Colonic mucosa (tissue), 4 donors: ENCODE measurements at regions not wholly inside any gene's neighbourhood (a gene's known extent, or its start where the extent isn't known, plus 50 kb on each side); places are given as distances from the start of the nearest gene placed in this dataset.

Source experiments
- DNase-seq: peaks from one replicate; pipeline ENCODE4 v3.0.0-alpha.2; 2020
- H3K27ac ChIP-seq: fragments of 200-600 bp; one replicate; pipeline ENCODE4 v1.8.0; 2021
- H3K27me3 ChIP-seq: fragments of 200-600 bp; one replicate; pipeline ENCODE4 v1.8.0; 2021
- H3K36me3 ChIP-seq: fragments of 200-600 bp; one replicate; pipeline ENCODE4 v1.8.0; 2021
- H3K4me1 ChIP-seq: fragments of 200-600 bp; one replicate; pipeline ENCODE4 v1.8.0; 2021; ENCODE audit warnings: mild to moderate bottlenecking
- H3K4me3 ChIP-seq: fragments of 200-600 bp; one replicate; pipeline ENCODE4 v1.8.0; 2021
- H3K9ac ChIP-seq, 2 donors: one replicate each; pipeline ENCODE4 v1.7.0; 2013; ENCODE audit warnings: control low read depth in 2 of 2, low read depth in 2 of 2, low read length in 2 of 2
- H3K9me3 ChIP-seq: fragments of 200-600 bp; one replicate; pipeline ENCODE4 v1.8.0; 2021
- CTCF ChIP-seq: fragments of 200-600 bp; IDR thresholded peaks from one replicate; pipeline ENCODE4 v1.8.0; 2022; ENCODE audit warnings: antibody characterized with exemption, mild to moderate bottlenecking
- intact Hi-C: fragments of 100-400 bp; cut with DNase I; formaldehyde crosslinking; loops from one replicate; pipeline ENCODE4 v1.14.1; 2022
- donor health status: healthy.
- donor health status: DM: no; HTN: no; CAD: no.
- donor health status: DM: no; HTN: no; CAD: no.

- no peak for TF ChIP-seq CTCF
- Histone ChIP-seq H3K27me3 (no peaks in the 10 kb centered on the region), H3K9me3 (no peaks in the 10 kb centered on the region), H3K4me1 (peaks cover 20% of the 10 kb centered on the region), H3K27ac (no peak overlapping the region), H3K4me3 (no peak overlapping the region), H3K36me3 (no peaks in the 10 kb centered on the region), H3K9ac (no peak overlapping the region)
- DNase-seq, result no peak
- intact Hi-C loops, result no loop called here
These were observed 61.5 kb upstream of the ATP1B1 start for GRCh38 chr1:169044971-169045370.

- no peak for TF ChIP-seq CTCF
- Histone ChIP-seq H3K27me3 (no peaks in the 10 kb centered on the region), H3K4me1 (peaks cover 20% of the 10 kb centered on the region), H3K4me3 (no peak overlapping the region), H3K36me3 (no peaks in the 10 kb centered on the region), H3K9me3 (no peaks in the 10 kb centered on the region), H3K27ac (peak overlapping the region; percentile 83), H3K9ac (peak overlapping the region in 1 of 2 donors; percentile 49)
- no peak for DNase-seq
- intact Hi-C loops, result no loop called here
These were observed 59.8 kb upstream of the ATP1B1 start for GRCh38 chr1:169046671-169047070.

- Histone ChIP-seq H3K27me3 (no peaks in the 10 kb centered on the region), H3K4me3 (no peak overlapping the region), H3K27ac (peak overlapping the region; percentile 83), H3K4me1 (peaks cover 20% of the 10 kb centered on the region), H3K9me3 (no peaks in the 10 kb centered on the region), H3K36me3 (no peaks in the 10 kb centered on the region), H3K9ac (peak overlapping the region in 1 of 2 donors; percentile 49)
- DNase-seq, result peak; percentile 65
- intact Hi-C loops, result no loop called here
- TF ChIP-seq CTCF, result no peak
These were observed 59.4 kb upstream of the ATP1B1 start for GRCh38 chr1:169047074-169047473.

GRCh38 chr1:169048043-169048442, 58.4 kb upstream of the ATP1B1 start:
- intact Hi-C loops, result no loop called here
- H3K27me3 ChIP-seq, result no peaks in the 10 kb centered on the region
- H3K9me3 ChIP-seq, result no peaks in the 10 kb centered on the region
- H3K9ac ChIP-seq, result no peak overlapping the region
- H3K36me3 ChIP-seq, result no peaks in the 10 kb centered on the region
- peak; percentile 46 for DNase-seq
- TF ChIP-seq CTCF, result no peak
- no peak overlapping the region for H3K4me3 ChIP-seq
- peaks cover 20% of the 10 kb centered on the region for H3K4me1 ChIP-seq
- peak overlapping the region; percentile 83 for H3K27ac ChIP-seq

GRCh38 chr1:169049258-169049938, 57.1 kb upstream of the ATP1B1 start:
- no peak for DNase-seq
- intact Hi-C loops, result no loop called here
- no peak for TF ChIP-seq CTCF
- Histone ChIP-seq H3K9ac (no peak overlapping the region), H3K4me1 (peaks cover 14% of the 10 kb centered on the region), H3K36me3 (no peaks in the 10 kb centered on the region), H3K27ac (no peak overlapping the region), H3K4me3 (no peak overlapping the region), H3K9me3 (no peaks in the 10 kb centered on the region), H3K27me3 (no peaks in the 10 kb centered on the region)
